ENCODE measurements at regions not wholly inside any gene's neighbourhood (a gene's known extent, or its start where the extent isn't known, plus 50 kb on each side); places are given as distances from the start of the nearest gene placed in this dataset.

DNA sequence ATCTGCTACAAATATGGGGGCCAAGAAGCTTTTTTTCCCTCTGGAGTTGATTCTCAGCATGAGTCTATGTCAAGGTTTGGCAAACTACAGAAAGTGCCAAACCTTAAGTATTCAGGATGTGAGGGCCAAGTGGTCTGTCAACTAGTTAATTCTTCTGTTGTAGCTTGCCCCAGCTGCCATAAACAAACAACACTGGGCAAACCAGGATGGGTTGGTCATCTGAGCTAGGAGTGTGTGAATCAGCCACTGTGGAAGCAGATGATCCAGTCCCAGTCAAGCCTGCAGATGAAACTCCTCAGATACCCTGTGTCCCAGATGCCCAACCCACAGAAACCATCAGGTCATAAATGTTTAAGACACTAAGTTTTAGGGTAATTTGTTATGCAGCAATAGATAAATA lies 103.0 kb upstream of the MOCS1 start (continued):
- TF ChIP-seq CTCF (IDR thresholded peaks at IDR 0.05; ENCODE audit: low read depth, low read length, missing input control) (no peak), FOXA1 (IDR thresholded peaks at IDR 0.05) (no peak), RXRA (IDR thresholded peaks at IDR 0.05) (no peak), NR2F2 (IDR thresholded peaks at IDR 0.05) (no peak)

DNA sequence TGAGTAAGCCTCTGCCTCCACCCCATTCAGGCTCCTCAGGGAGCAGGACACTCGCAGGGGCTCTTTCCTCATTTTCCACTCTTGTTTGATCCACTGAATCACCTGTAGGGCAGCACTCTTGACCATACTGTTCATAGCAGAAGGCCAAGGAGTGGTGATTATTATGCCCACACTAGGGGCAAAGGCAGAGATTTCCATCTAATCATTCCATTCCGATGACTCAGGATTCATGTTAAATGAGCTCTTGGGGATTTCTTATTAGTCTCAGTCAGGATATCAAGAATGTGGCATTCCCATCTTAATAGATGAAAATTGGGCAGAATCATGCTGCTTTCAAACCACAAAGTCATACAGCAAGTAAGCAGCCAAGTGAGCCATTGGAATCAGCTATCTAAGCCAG lies 101.9 kb upstream of the MOCS1 start:
- DNase-seq (ENCODE audit: low spot score): no peak
- Histone ChIP-seq H3K9ac (ENCODE audit: low read depth in 1 of 2, low read length in 2 of 2) (no peak overlapping the region), H3K4me1 (ENCODE audit: control insufficient read depth in 4 of 4, insufficient read depth in 4 of 4, low read length in 3 of 4) (no peaks in the 10 kb centered on the region), H3K27me3 (ENCODE audit: control insufficient read depth in 4 of 4, insufficient read depth in 4 of 4, low read length in 3 of 4) (no peaks in the 10 kb centered on the region), H3K4me3 (ENCODE audit: low read depth in 1 of 3, low read length in 3 of 3) (no peak overlapping the region), H3K9me3 (ENCODE audit: control insufficient read depth in 4 of 4, low read length in 3 of 4) (peaks cover 0 to under 1% (median 0%) of the 10 kb centered on the region in 4 donors), H3K27ac (ENCODE audit: low read depth in 1 of 2, low read length in 2 of 2) (no peak overlapping the region), H3K36me3 (ENCODE audit: control insufficient read depth in 4 of 4, insufficient read depth in 3 of 4, low read depth in 1 of 4, low read length in 3 of 4) (no peaks in the 10 kb centered on the region)
- 80% methylated on average over 2 of the region's 2 CpGs for WGBS
- TF ChIP-seq GABPA (IDR thresholded peaks at IDR 0.05 in 1 of 2, conservative IDR thresholded peaks at IDR 0.05 in 1 of 2): no peak
- no peak for TF ChIP-seq TAF1 (conservative IDR thresholded peaks at IDR 0.05)
- TF ChIP-seq FOXA1 (IDR thresholded peaks at IDR 0.05): no peak

DNA sequence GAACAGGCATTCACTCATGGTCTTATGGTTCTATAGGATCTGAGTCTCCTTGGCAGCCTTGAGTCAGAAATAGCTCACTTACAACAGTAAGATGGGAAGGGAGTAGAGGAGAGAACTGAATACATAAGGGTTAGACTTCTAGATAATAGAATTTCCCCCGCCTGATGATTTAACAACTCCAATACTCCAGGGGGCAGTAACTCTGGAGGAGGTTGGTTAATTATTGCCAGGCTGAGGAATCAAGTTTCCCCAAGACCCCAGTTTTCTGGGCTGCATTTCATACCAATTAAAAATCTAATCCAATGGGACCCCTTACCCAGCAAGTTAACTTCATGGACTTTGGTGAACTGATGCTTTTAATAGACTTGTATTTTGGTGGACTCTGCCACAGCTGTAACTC lies 94.2 kb upstream of the MOCS1 start:
- TF ChIP-seq ATF3 (IDR thresholded peaks at IDR 0.05): no peak
- no peak for TF ChIP-seq HNF4G (IDR thresholded peaks at IDR 0.05)
- no peak for TF ChIP-seq NR2F2 (IDR thresholded peaks at IDR 0.05)
- no peak for TF ChIP-seq RAD21 (IDR thresholded peaks at IDR 0.05)
- TF ChIP-seq RXRA (IDR thresholded peaks at IDR 0.05): no peak
- TF ChIP-seq JUND (IDR thresholded peaks at IDR 0.05): no peak
- TF ChIP-seq REST (IDR thresholded peaks at IDR 0.05): no peak
- no peak for TF ChIP-seq SP1 (IDR thresholded peaks at IDR 0.05)
- no peak for TF ChIP-seq YY1 (IDR thresholded peaks at IDR 0.05)
- no peak for TF ChIP-seq EGR1 (IDR thresholded peaks at IDR 0.05; ENCODE audit: low read depth in 2 of 2)
- no peak for TF ChIP-seq CTCF (IDR thresholded peaks at IDR 0.05; ENCODE audit: low read depth, low read length, missing input control)
- TF ChIP-seq HNF4A (conservative IDR thresholded peaks at IDR 0.05): no peak
- no peak for TF ChIP-seq MAX (IDR thresholded peaks at IDR 0.05)
- no peak for TF ChIP-seq FOXA2 (IDR thresholded peaks at IDR 0.05)
- no peak for TF ChIP-seq TAF1 (conservative IDR thresholded peaks at IDR 0.05)
- no peak for TF ChIP-seq FOXA1 (IDR thresholded peaks at IDR 0.05)

More for the DNA sequence above, 94.2 kb upstream of the MOCS1 start:
- no peak overlapping the region for H3K4me3 ChIP-seq (ENCODE audit: low read depth in 1 of 3, low read length in 3 of 3)
- DNase-seq (ENCODE audit: low spot score): no peak
- H3K9ac ChIP-seq (ENCODE audit: low read depth in 1 of 2, low read length in 2 of 2): no peak overlapping the region
- H3K27ac ChIP-seq (ENCODE audit: low read depth in 1 of 2, low read length in 2 of 2): no peak overlapping the region
- peaks cover 0 to 5% (median under 1%) of the 10 kb centered on the region in 4 donors for H3K27me3 ChIP-seq (ENCODE audit: control insufficient read depth in 4 of 4, insufficient read depth in 4 of 4, low read length in 3 of 4)
- 89% methylated on average over 1 of the region's 1 CpG for WGBS
- H3K4me1 ChIP-seq (ENCODE audit: control insufficient read depth in 4 of 4, insufficient read depth in 4 of 4, low read length in 3 of 4): no peaks in the 10 kb centered on the region
- no peaks in the 10 kb centered on the region for H3K36me3 ChIP-seq (ENCODE audit: control insufficient read depth in 4 of 4, insufficient read depth in 3 of 4, low read depth in 1 of 4, low read length in 3 of 4)
- H3K9me3 ChIP-seq (ENCODE audit: control insufficient read depth in 4 of 4, low read length in 3 of 4): no peaks in the 10 kb centered on the region
